ENCODE measurements at regions not wholly inside any gene's neighbourhood (a gene's known extent, or its start where the extent isn't known, plus 50 kb on each side); places are given as distances from the start of the nearest gene placed in this dataset.

GRCh38 chr16:52294660-52295059 lies 252.3 kb downstream of the TOX3 start:
- H3K4me3 ChIP-seq (ENCODE audit: low read depth, low read length) = no peak overlapping the region
- TF ChIP-seq CTCF (conservative IDR thresholded peaks at IDR 0.05; ENCODE audit: low read depth, low read length) = no peak
- no peak for DNase-seq (ENCODE audit: low read depth)

- TF ChIP-seq CTCF (conservative IDR thresholded peaks at IDR 0.05; ENCODE audit: low read depth, low read length) = no peak
- DNase-seq (ENCODE audit: low read depth) = no peak
These were observed 253.7 kb downstream of the TOX3 start for GRCh38 chr16:52293204-52293603.

GRCh38 chr16:52283584-52284375 lies 263.2 kb downstream of the TOX3 start:
- no peak for TF ChIP-seq CTCF (conservative IDR thresholded peaks at IDR 0.05; ENCODE audit: low read depth, low read length)
- H3K4me3 ChIP-seq (ENCODE audit: low read depth, low read length) = no peak overlapping the region
- DNase-seq (ENCODE audit: low read depth) = no peak

More at GRCh38 chr16:52293204-52293603, 253.7 kb downstream of the TOX3 start:
- no peak overlapping the region for H3K4me3 ChIP-seq (ENCODE audit: low read depth, low read length)

- no peak for TF ChIP-seq CTCF (conservative IDR thresholded peaks at IDR 0.05; ENCODE audit: low read depth, low read length)
- H3K4me3 ChIP-seq (ENCODE audit: low read depth, low read length) = no peak overlapping the region
- no peak for DNase-seq (ENCODE audit: low read depth)
These were observed 263.9 kb downstream of the TOX3 start for GRCh38 chr16:52283018-52283417.

- no peak for TF ChIP-seq CTCF (conservative IDR thresholded peaks at IDR 0.05; ENCODE audit: low read depth, low read length)
- no peak for DNase-seq (ENCODE audit: low read depth)
These were observed 266.9 kb downstream of the TOX3 start for GRCh38 chr16:52280086-52280485.

GRCh38 chr16:52271088-52271750 lies 275.7 kb downstream of the TOX3 start:
- TF ChIP-seq CTCF (conservative IDR thresholded peaks at IDR 0.05; ENCODE audit: low read depth, low read length) = no peak
- DNase-seq (ENCODE audit: low read depth) = no peak
- H3K4me3 ChIP-seq (ENCODE audit: low read depth, low read length) = no peak overlapping the region

More at GRCh38 chr16:52280086-52280485, 266.9 kb downstream of the TOX3 start:
- H3K4me3 ChIP-seq (ENCODE audit: low read depth, low read length) = no peak overlapping the region

Measured in epithelial cell of proximal tubule (primary cell).